ENCODE measurements at regions not wholly inside any gene's neighbourhood (a gene's known extent, or its start where the extent isn't known, plus 50 kb on each side); places are given as distances from the start of the nearest gene placed in this dataset.

GRCh38 chr4:17166954-17167353 lies 268.5 kb upstream of the LDB2 start:
- TF ChIP-seq CTCF (conservative IDR thresholded peaks at IDR 0.05; ENCODE audit: low read depth, low read length), result no peak
- no peak for TF ChIP-seq EZH2 (IDR thresholded peaks at IDR 0.05; ENCODE audit: low read length, unreplicated experiment)
- no peak for TF ChIP-seq EZH2phosphoT487 (IDR thresholded peaks at IDR 0.05; ENCODE audit: borderline replicate concordance, low read length)
